GM19328 (cell line): ENCODE measurements at regions not wholly inside any gene's neighbourhood (a gene's known extent, or its start where the extent isn't known, plus 50 kb on each side); places are given as distances from the start of the nearest gene placed in this dataset.

ENCODE experiments used
- ATAC-seq: cut with Tn5 transposase; IDR thresholded peaks from one replicate; pipeline ENCODE4 v1.9.1; 2021; ENCODE audit warnings: mild to moderate bottlenecking, moderate library complexity; ENCODE audit not compliant: unreplicated experiment

DNA sequence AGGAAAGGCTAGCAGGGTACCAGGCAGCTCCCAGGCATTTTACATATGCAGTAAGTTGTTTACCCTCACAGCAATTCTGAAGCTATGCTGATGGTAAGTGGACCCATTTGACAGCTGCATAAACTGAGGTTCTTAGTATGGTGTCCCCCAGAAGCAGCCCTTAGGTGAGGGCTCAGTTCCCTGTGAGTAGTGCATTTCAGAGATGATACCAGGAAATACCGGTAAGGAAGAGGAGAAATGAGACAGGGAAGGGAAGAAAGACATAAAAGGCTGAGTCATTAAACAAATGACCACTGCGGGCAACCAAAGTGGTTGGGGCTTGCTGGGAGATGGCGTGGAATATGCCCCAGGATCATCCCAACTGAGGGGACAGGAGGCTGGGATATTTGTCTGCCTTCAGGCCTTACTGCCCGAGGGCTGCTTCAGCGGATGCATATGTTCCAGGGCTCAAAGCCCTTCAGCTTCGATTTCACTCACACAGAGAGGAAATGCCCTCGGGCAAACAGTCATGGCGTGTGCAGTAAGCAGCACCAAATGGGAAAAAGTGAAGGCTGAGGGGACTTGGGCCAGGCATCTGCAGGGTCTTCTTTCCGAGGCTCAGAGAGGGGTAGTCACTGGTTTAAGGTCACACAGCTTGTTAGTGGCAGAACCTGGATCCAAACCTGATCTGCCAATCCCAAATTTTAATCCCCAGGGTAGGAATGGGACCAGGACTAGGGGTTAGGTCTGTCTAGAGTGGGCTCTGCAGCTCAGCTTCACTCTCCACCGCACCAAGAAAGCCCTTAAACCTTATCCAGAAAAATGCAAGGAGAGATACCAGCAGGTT lies 133.7 kb upstream of the RUNX3 start:
- no peak for ATAC-seq

DNA sequence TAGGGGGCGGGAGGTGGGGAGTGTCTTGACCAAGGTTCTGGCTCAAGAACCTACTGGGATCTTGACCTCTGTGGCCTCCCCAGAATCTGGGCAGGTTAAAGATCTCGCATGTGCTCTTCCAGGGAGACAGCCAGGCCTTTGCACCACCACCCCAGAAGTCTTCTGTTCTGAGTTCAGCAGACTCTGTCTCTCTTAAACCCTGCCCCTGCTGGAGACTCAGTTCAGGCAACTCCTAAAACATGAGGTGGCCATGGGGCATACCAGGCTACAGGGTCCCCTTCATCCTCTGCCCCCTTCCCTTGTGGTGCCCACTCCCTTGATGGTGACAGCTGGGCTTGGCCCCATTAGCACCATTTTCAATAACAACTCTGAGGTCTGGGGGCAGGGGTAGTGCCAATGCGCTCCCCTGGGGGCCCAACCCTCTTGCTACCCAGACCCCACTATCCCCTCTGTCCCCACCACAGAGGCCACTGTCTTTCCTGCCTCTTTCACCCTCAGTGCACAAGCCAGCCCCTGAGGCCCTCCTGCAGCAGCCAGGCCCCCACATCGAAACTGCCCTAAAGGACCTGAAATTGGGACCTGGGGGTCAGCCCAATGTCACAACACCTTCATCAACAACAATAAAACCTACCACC lies 132.7 kb upstream of the RUNX3 start:
- ATAC-seq: no peak

DNA sequence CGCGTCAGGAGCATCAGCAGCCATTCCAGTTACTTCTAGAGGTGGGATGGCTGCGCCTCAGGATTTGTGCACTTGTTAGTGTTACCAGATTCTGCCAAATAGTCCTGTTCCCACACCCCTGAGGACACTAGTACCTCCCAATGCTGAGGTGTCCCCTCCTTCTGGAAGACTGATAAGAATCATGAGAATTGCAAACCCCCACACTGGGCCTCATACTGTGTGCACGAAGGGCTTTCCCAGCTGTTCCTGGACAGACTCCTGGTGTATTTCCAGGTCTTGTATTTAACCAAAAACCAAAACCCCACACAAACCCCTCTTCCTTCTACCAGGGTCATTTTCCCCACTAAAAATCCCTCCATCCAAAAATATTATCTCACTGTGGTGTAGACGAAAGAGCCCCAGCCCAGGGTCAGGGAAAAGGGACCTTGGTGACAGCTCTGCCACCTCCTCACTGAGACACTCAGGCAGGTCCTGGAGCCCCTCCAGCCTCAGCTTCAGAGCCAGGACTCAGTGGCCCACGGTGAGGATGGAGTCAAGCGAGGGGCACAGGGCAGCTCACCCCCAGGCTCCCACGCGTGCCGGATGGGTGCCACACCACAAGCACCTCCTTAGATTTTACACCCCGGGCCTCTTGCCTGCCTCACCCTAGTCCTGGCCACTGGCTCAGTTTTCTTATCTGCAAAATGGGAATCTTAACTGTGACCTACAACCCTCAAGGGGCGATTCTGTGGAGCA lies 131.4 kb upstream of the RUNX3 start:
- ATAC-seq: no peak

DNA sequence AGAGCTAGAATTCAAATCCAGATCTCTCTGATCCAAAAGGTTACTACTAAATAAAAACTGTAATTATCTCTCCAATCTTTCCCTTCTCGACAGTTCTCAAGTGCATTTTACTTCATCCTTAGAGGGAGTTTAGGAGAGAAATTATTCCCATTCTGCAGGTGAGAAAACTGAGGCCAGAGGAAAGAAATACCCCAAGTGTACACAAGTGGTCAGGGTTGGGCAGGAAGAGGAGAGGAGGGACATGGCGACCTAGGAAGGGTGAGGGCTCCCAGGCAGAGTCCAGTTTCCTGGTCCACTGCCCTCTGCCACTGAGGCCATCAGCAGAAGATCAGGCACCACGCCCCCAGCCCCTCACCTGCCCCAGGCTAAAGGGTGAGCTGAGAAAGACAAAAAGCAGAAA lies 127.1 kb upstream of the RUNX3 start:
- ATAC-seq: no peak

DNA sequence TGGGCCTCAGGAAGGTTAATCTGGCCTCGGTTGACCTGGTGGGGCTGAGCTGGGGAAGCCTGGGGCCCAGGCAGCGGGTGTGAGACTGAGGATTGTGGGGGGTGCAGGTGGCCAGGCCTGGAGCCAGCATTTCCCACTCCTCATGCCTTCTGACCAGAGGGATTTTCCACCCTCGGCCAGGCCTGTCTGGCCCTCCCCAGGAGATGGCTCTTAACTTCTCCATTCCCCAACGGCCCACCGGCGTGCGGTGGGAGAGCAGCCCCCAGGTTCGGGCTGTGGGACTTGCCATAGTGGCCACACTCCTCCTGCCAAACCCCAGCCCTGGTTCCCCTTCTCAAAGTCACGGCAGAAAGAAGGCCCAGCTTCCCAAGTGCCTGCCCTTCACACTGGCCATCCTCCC lies 126.5 kb upstream of the RUNX3 start:
- no peak for ATAC-seq

DNA sequence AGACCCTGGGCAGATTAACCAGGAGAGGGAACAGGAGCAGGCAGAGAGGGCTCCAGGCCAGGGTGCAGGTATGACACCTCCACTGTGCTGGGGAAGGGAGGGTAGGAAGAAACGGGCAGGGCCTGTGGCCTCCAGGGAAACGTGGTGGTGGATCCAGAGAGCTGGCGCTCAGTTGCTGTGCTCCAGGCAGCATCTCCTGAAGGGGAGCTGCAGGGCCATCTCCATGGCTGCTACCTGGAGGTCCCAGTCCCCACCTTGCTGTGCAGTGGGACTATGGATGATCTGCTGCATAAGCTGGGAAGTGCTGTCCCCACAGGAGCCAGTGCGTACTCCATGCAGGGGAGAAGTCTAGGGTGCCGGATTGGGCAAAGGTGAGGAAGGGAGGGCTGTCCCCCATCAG lies 125.9 kb upstream of the RUNX3 start:
- ATAC-seq: no peak

DNA sequence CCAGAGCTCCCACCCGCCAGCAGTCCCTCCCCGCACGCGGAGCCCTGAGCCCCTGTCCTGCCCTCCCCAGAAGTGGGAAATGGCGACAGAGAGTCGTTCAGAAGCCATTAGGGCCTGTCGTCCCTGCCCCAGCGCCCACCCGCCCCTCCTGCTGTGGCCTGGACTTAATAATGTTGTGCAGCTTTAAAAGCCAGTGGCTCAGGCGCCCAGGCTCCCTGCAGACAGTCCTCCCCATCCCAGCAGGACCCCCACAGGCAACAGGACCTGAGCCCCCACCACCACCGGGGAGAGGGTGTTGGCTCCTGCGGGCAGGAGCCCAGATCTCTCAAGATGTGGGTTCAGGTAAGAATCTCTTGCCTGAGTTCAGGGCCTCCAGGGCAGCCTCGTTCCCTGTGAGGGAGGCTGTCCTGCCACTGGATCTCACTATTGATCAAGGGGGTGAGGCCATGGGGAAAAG lies 125.3 kb upstream of the RUNX3 start:
- no peak for ATAC-seq

DNA sequence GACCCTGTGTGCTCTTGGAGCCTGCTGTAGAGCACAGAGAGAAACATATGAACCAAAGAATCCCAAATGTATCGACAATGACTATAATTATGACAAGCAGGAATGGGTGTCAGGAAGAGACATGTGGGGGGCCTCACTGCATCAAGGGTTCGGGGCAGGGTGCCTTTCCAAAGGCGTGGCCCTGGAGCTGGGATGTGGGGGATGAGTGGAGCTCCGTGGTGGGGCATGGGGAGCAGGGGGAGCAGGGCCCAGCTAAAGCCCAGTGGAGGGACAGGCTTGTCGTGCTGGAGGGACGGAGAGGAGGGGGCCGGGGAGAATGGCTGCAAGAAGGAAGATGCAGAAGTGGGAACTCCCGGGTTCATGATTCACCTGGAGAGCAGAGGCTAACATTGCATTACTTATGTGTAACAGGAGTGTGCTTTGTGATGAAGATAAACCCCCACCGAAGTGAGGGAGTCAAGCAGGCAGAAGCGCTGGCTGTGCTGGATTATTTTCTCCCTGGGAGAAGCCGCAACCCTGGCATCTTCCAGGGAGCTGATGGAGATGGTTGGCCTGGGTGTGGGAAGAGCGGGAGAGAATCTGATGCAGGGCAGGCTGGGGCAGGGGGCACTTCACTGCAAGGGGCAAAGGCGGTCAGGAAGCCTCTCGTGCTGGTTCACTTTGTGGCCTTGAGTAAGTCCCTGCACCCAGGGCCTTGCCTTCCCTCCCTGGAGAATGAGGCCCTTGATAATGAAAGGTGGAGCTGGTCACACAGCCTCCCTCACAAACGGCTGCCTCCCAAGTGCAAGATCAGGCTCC lies 124.6 kb upstream of the RUNX3 start:
- no peak for ATAC-seq

DNA sequence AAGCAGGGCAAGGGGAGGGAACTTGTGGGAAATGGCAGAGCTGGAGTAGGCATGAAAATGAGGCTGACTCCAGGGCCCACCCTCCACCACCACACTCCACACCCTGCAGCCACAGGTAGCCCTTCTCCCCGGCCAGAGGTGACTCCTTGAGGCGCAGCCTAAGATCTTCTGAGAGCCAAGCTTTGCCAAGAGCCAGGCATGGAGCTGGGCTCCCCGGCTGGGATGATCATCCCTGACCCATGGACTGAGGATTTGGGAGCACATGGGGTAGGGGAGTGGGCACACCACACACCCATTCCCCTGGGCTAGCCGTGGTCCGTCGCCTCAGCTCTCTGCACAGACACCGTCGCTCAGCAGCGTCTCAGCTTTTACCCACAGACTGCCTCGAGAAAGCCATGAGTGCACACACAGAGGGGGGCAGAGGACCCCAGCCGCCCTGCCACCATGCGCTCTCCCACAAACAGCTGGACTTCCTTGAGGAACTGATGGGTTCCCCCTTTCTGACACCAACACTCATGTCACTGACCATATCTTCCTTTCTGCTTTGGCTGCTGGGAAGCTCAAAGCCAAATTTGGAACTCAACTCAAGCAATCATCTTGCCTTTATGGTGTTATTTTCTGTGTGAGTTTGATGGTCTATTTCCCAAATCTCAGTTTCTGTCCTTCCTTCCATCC lies 123.6 kb upstream of the RUNX3 start:
- ATAC-seq: no peak

DNA sequence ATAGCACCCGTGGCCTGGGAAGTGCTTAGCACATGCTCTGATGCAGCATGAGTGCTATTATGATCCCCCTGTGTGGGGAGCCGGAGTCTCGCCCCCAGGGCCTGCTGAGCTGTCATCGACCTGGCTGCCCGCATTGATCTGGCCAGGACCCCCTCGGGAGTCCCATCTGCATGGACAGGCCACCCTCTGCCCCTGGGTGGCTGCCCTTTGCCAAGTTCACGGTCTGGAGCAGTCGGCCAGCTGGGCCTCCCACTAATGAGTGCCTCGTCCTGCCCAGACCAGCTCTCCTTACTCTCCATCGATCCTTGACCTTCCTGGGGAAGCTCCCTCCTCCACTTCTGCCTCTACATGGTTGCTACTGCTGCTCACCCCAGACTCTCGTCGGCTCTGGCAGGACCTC lies 121.8 kb upstream of the RUNX3 start:
- no peak for ATAC-seq

DNA sequence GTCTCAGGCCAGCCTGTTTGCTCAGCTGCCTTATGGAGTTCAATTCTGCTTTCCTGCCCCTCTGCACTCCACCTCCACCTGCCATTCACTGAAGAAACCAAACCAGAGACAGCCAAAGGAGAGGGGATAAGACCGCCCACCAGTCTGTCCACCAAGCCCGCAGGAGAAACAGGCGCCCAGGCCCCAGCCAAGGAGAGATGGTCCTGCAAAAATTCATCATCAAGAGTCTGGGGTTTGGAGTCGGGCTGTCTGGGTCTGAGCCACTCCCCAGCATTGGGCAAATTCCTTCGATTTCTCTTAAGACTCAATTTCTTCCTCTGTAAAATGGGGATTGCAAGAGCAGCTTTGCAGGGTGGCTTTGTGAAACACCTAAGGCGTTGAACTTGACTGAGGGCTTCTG lies 121.4 kb upstream of the RUNX3 start:
- ATAC-seq: no peak

DNA sequence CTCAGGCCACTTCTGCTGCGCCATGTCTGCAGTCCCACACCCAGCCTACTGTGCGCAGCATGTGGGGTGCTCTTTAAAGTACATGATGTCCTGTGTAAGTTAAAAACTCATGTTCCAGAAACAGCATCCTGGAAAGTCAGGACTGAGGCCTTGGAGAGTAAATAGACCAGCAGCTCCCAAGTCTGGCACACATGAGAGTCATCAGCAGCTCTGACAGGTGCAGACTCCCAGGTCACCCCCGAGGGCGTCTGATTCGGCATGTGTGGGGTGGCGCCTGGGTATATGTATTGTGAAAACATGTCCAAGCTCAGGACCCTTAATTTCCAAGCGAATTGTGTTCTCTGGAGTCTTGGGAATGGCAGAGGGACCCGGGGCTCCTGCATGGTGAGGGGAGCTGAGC lies 120.1 kb upstream of the RUNX3 start:
- ATAC-seq: no peak

DNA sequence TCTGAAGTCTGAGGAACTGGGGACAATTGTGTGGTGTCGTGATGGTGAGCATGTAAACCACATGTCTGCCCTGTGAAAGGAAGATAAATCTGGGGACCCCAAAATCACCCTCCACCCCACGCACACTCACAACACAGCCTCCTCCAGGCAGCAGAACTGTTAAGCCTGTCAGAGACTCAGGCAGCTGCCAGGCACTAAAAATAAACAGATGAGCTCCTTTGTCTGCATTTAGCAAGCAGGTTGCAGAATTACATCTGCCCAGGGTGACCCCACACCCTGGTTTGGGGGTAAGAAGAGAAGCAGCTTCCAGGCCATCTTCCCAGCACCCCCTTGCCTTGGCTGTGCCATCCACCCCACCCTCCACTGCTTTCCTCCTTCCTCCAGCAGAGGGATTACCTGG lies 119.1 kb upstream of the RUNX3 start:
- ATAC-seq: no peak

DNA sequence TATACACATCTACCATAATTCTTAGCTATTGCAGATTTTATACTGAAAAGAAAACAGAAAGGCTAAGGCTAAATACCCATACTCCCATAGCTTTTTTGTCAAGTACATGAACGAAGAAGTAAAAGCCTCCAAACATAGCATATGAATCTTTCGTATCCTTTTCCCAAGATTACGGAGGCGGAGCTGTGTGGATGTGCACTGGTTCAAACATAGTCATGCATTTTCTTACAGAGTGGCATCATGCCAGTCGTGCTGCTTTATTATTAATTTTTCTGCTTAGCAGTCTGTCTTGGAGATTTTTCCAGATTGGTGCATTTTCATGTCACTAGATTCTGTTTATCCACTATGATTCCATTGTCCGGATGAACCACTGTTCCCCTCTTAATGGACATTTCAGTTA lies 118.7 kb upstream of the RUNX3 start:
- ATAC-seq: no peak

DNA sequence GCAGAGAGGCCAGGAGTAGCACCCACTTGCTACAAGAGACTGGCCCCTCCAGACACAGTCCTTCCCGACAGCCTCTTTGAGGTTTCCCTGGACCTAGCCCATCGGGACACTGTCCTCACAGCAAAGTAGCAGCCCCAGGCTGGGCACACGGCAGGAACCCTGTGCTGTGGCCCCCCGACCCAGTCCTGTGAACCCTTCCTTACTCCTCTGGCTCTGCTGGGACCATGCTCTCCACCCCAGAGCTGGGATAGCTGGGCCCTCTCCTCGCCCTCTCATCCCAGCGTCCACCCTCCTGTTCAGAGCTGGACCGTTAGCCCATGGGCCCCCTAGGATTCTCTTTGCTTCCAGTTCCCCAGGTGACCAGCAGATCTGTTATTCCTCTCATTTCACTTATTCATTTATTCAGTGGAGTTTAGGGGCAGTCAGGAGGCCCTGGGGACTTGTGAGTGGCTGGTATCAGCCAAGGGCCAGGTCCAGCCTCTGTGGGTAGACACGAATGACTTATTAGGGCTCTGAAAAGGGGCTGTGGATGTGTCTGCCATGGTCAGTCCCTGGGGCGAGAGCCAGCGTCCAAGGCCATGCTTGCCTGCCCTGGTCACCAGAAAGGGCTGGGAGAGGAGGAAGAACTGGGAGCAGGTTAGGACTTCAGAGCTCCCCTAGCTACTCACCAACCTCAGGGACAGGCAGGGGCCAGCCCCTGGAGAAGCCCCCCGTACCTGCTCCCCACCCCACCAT lies 117.6 kb upstream of the RUNX3 start:
- no peak for ATAC-seq

DNA sequence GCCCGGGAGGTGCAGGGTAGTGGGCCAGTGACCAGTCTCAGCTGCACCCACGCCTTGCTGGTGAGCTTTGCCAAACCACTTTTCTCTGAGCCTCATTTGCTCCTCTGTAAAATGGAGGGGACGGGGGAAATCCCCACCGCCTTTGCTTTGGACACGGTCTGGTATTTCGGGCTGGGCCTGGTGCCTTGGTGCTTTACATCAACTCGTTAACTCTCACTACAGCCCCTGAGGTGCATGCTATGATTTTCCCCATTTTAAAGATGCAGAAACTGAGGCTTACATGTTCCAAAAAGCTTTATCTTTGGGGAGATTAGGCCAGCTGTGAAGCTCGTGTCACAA lies 116.1 kb upstream of the RUNX3 start:
- no peak for ATAC-seq

DNA sequence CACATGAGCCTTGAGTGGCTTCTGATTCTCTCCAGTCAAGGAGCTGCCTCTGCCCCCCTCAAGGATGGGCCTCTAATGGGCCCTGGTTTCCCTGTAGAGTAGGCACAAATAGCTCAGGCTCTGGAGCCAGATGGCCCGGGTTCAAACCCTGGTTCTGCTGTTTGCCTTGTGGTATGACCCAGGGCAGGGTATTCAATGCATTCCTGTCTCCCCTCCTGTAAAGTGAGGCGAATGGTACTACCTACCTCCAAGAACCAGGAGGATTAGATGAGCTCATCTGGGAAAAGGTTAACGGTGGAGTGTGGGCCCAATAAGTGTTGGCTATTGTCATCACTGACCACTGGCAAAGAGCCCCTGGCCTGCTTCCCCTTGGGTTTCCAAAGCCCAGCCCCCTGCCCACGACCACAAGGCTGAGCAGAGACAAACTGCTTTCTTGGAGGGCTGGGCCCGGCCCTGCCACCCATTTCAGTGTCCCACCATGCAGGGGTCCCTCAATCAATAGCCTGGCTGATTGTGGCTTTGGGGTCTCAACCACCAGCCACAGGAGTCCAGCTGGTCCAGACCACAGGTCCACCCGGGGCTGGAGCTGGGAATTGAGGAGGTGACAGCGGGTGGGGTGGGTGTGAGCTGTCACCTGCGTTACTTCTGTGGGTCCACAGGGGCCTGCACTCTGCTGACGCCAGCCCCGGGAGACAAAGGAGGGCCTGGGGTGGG lies 115.6 kb upstream of the RUNX3 start:
- no peak for ATAC-seq

DNA sequence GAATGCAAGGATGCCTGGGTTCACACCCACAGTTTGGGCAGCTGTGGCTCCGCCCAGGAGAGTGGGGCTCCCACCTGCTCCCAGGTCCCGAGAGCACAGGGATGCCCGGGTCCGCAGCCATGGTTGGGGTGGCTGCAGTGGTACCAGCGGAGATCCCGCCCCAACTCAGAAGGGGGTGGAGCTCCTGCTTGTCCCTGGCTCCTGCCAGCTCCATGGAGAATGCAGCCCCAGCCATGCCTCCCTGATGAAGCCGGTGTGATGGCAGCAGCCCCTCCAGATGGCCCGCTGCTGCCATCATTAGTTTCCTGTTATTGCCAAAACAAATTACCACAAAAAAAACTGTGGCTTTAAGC lies 113.1 kb upstream of the RUNX3 start:
- no peak for ATAC-seq
